Stimulated activated CD4-positive, alpha-beta T cell treated with anti-CD3 and anti-CD28 coated beads, Interleukin-15, amount 100 ng/mL, for 48 hours (primary cell): ENCODE measurements at regions not wholly inside any gene's neighbourhood (a gene's known extent, or its start where the extent isn't known, plus 50 kb on each side); places are given as distances from the start of the nearest gene placed in this dataset.
"Not testable (repeated sequence)": the region's sequence is repeated elsewhere in the genome, so short reads cannot be mapped to it uniquely, and the experiment has no call there.

Experiments
- DNase-seq, 2 donors: peaks; one replicate each; pipeline ENCODE4 v3.0.0-alpha.2; 2020; ENCODE audit warnings: low read depth in 2 of 2

GRCh38 chr16:46519063-46519462 is 102.1 kb downstream of the SHCBP1 start:
- DNase-seq, result no peak

GRCh38 chr16:46496701-46497100 is 124.5 kb downstream of the SHCBP1 start:
- no peak for DNase-seq

GRCh38 chr16:46482895-46483294 is 138.3 kb downstream of the SHCBP1 start:
- DNase-seq, result no peak

GRCh38 chr16:46466239-46466638 is 154.9 kb downstream of the SHCBP1 start:
- no peak for DNase-seq

- DNase-seq, result not testable (repeated sequence)
Measured at GRCh38 chr16:46454801-46455200, 166.4 kb downstream of the SHCBP1 start.

- DNase-seq, result no peak
Measured at GRCh38 chr16:46428108-46429061, 192.8 kb downstream of the SHCBP1 start.

GRCh38 chr16:46427340-46428107 is 193.7 kb downstream of the SHCBP1 start:
- no peak for DNase-seq

GRCh38 chr16:46426336-46426735 is 194.8 kb downstream of the SHCBP1 start:
- no peak for DNase-seq

- DNase-seq, result no peak
Measured at GRCh38 chr16:46404028-46404427, 217.2 kb downstream of the SHCBP1 start.

GRCh38 chr16:46398559-46398958 is 222.6 kb downstream of the SHCBP1 start:
- not testable (repeated sequence) for DNase-seq

GRCh38 chr16:46396883-46397270 is 224.3 kb downstream of the SHCBP1 start:
- DNase-seq, result not testable (repeated sequence)

- DNase-seq, result not testable (repeated sequence)
Measured at GRCh38 chr16:46396131-46396882, 224.9 kb downstream of the SHCBP1 start.

GRCh38 chr16:46395391-46395921 is 225.7 kb downstream of the SHCBP1 start:
- not testable (repeated sequence) for DNase-seq

- not testable (repeated sequence) for DNase-seq
Measured at GRCh38 chr16:46394963-46395362, 226.2 kb downstream of the SHCBP1 start.

GRCh38 chr16:46394149-46394548 is 227.0 kb downstream of the SHCBP1 start:
- not testable (repeated sequence) for DNase-seq

GRCh38 chr16:46392930-46393722 is 228.1 kb downstream of the SHCBP1 start:
- DNase-seq, result not testable (repeated sequence)

GRCh38 chr16:46390660-46391462 is 230.3 kb downstream of the SHCBP1 start:
- not testable (repeated sequence) for DNase-seq

- DNase-seq, result peak; percentile 25 to 54
Measured at GRCh38 chr16:46389561-46390041, 231.6 kb downstream of the SHCBP1 start.

- DNase-seq, result not testable (repeated sequence)
Measured at GRCh38 chr16:46388939-46389491, 232.2 kb downstream of the SHCBP1 start.
